NOMO-1 treated with DMSO at 0.1 percent for 48 hours (cell line): ENCODE measurements at regions not wholly inside any gene's neighbourhood (a gene's known extent, or its start where the extent isn't known, plus 50 kb on each side); places are given as distances from the start of the nearest gene placed in this dataset.
"Not testable (repeated sequence)": the region's sequence is repeated elsewhere in the genome, so short reads cannot be mapped to it uniquely, and the experiment has no call there.

Source experiments
- DNase-seq: peaks from one replicate; lab custom pipeline; 2025; ENCODE audit not compliant: unreplicated experiment; lab: John Stamatoyannopoulos, UW

DNA sequence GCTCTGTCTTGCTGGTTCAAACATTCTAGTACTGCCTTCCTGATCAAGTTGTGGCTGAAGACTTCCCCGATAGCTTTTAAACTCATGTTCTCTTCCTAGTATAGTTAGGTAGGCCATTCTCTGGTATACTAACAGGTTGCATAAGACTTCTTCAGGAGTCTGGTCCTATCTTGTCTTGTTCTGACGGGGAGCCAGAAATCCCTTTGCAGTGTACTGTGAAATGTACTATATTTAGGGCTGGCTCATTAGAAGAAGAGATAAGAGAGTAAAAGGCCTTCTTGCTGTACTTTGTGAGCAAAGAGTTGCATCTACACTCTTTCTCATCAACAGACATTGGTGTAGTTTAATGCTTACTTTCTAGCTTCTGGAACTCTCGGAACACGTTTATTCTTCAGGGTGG, 331.9 kb downstream of the NUP35 start:
- no peak for DNase-seq

DNA sequence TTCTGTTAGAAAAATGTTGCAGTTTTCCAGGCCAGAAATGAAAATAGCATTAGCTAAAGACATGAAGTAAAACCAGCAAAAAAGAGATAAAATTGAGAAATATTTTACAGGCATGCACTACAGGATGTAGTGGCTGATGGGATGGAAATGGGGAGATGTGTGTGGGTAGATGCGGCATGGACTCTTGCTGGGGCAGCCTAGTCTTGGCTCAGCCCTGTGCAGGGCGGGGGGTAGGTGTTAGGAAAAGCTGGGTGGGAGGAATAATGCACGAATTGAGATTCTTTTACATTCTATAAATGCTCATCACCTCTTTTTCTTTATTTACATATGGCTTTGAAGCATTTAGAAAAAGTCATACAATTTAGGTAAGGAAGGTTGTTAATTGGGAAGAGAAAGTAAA, 334.2 kb downstream of the NUP35 start:
- no peak for DNase-seq

DNA sequence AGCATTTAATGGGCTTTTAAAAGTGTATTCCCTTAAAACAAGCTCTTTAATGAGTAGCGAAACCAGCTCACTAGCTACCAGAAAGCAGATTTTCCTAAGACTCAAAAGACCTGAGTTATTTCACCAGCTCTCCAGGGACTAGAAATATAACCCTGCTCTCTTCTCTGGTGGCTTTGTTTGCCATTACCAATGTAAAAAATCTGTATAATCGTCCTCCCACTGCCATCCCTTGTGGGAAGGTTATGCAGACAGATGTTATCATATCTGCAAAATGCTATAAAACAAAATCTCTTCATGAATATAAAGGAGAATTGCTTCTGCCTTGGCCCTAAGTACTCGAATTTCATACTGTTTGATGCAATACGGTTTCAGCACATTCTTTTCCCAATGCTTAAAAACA, 335.2 kb downstream of the NUP35 start:
- DNase-seq: no peak

DNA sequence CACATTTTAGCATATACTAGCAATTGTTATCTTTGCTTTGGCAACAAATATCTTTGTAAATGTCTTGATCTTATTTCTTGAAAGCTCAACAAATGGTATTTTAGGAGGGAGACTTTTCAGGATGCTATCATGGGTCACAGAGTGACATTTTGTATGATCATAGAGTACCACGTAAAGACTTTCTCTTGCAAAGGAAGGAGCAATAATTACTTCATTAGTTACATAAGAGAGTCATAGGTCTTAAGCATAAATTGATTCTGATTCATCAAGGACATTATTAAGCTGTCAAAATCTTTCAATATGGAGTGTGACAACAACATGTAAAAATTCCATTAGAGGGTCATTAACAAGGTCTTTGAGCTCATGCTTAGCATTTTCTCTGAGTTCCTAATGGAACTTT, 339.6 kb downstream of the NUP35 start:
- DNase-seq: no peak

DNA sequence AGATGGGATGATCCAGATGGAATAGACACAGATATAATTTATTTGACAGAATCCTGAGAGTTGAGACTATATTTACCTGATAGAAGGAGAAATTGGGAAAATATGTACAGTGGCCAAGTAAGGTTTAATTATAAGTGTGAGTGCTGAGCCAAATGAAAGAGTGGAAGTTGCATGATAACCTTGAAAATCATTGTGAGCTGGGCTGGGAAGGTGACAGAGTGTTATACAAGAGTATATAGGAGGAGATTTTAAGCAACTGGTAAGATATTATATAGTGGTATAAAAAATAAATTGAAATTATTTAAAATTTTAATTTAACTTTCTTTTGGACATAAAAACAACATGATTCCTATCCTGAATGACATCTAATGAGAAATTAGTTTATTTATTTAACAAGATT, 340.8 kb downstream of the NUP35 start:
- DNase-seq: no peak

DNA sequence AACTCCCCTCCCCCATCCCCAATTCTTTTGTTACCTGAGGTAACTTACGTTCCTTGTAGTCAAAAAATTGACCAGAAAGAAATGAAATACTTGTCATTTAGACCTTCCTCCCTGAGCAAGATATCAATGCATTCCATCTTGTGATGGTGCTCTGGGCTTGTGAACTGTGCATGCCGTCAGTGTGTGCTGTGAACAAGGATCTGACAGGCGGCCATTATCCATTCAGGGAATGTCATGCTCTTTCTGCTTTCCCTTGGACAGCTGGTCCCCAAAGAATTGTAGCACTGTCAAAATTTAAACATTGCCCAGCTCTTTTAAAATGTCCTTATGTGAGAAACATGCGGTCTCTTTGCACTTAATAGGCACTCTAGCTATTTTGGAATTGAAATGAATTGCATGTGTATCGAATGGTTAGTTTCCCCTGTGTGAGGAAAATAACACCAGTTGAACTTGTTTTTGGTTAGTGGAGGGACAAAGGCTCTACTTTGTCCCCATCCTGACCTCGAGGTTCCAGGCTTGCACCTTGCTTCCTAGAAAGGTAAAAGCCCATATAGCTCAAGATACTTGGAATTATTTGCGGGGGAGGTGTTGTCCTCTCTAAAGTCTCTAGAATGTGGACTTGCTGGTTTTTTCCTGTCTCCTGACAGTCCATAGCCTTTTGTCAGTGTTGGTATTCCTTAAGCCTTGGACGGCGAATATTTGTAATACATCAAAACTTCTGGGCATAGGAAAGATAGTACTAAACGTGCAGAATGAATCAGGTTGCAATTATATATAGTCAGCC, 350.9 kb downstream of the NUP35 start:
- no peak for DNase-seq

DNA sequence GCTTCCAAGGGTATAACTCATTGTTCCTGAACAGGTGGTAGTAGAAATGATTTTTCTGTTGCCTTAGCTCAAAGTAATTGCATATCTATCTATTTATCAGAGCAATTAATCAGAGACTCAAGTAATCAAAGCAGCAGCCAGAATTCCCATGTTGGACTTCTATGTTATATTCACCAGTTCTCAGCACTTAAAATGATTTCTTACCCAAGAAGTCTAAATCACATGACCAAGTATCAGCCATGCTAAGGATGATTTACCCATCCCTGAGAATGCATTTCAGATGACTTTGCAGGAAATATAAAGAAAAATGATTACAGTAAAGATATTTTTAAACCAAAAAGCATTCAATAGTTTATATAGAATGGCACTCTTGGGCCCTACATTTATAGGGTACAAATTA, 352.2 kb downstream of the NUP35 start:
- no peak for DNase-seq

DNA sequence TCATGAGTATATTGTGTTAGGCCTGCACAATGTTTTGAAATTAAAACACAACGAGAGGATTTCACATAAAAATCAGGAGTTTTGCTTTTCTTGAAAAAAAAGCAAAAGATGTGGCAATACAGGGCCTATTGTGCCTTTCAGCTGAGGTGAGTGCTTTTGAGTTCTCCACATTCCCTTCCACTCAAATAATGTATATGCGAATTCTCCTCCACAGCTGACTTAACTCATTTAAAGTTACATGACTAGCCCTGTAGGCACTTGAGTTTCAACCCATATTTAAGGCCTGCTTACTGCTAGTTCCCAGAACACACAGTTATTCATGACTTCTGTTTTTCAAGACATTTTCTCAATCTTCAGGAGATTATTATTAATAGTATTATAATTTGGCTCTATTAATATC, 353.1 kb downstream of the NUP35 start:
- DNase-seq: no peak

DNA sequence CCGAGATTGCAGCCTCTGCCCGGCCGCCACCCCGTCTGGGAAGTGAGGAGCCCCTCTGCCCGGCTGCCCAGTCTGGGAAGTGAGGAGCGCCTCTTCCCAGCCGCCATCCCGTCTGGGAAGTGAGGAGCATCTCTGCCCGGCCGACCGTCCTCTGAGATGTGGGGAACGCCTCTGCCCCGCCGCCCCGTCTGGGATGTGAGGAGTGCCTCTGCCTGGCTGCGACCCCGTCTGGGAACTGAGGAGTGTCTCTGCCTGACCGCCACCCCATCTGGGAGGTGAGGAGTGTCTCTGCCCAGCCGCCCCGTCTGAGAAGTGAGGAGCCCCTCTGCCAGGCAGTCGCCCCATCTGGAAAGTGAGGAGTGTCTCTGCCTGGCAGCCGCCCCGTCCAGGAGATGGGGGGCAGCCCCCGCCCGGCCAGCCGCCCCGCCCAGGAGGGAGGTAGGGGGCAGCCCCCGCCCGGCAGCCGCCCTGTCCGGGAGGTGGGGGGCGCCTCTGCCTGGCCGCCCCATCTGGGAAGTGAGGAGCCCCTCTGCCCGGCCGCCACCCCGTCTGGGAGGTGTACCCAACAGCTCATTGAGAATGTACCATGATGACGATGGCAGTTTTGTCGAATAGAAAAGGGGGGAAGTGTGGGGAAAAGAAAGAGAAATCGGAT, 354.8 kb downstream of the NUP35 start:
- DNase-seq: not testable (repeated sequence)

DNA sequence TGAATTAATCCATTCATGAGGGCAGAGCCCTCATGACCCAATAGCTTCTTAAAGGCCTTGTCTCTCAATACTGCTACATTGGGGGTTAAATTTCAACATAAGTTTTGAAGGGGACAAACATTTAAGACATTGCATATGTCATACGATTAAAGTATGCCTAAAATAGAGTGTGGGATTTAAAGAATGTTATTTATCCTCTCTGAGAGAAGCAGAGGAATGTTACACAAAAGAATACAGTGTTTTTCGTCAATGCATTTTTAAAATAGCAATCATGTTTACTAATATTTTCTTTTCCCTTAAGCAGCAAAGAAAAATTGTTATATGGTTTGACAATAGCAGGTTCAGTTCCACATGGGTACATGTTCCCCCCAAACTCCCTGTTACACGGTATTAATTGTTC, 363.1 kb downstream of the NUP35 start:
- DNase-seq: no peak

DNA sequence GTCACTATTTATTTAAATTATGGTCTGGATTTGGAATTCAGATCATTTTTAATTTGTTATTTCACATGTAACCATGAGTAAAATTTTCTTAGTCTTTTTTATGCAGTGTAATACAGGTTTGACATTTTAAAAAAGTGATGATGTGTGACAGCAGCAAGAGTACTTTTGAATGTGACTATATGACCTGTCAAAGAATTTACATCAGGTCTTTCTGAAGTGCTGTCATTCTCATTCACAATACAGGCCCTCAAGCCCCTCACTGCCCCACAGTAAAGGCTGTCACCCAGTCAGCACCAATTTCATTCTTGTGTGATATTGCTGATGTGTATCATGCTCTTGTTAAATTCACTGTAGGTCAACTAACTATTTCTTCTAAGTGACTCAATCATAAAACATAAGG, 364.2 kb downstream of the NUP35 start:
- no peak for DNase-seq

DNA sequence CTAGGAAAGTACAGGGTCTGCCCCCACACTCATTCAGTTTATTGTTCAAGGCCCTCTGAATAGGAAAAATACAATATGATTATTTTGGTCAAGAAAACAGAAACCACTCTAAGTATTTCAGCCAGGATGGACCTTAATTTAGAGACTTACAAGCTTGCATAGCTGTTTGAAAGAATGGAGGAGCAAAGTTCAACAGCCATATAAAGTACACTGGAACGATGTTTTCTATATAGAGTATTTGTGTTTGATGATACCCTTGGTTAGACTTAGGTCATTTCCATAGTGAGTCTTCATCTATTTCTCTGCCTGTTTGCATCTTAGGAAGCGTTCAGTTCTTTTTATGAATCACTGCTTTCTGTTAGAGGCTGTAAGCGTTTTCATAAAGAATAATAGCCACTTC, 366.2 kb downstream of the NUP35 start:
- DNase-seq: no peak

DNA sequence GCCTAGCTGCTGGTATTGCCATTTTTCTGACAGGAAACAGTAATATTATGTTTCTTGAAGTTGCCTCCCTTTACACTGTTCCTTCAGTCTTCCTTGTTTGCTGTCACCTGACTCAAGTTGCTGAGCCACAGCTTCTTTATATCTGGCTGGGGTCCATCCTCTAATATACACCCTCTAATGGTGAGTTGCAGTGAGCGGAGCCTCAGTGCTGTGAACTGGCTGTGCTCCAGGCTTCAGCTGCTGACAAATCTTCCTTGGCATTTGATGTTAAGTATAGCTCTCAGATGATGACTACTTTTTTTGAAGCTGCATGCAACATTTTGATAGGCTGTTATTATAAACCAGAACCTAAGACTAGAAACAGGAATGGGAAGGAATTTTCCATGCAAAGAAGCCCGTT, 366.7 kb downstream of the NUP35 start:
- DNase-seq: no peak

DNA sequence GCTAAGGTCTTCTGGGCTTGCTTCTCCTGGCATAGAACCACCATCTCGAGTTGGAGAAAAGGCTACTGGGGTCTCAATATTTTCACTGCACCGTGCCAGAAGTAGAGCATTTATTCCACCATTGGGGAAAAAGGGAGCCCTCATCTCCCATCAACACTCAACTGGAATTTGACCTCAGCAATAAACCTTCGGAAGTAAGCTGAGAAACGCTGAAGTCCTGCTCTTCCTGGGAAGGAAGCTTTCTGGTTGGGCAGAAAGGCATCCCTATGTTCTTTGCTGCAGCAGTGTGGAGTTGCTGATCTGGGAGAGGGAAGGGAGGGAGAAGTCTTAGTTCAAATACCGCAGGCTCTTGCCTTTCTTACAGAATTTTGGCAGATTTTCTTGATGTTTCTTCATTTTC, 368.8 kb downstream of the NUP35 start:
- DNase-seq: no peak

DNA sequence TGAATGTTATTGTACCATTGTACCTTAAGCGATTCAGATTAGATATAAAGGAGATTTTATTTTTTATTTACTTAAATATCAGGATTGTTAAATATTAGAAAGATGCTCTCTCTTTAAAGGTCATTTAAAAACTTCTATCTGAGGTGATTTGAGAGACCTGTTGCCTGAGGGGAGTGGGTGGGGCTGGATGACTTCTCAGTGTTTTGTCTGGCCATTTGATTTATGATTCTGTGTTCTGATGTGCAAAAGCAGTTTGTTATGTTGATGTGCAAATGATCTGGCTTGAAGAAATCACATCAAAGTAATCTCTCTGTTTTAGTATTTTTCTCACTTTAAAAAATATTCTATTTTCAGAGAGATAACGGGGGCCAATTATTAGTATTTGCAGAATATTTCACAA, 370.8 kb downstream of the NUP35 start:
- no peak for DNase-seq

DNA sequence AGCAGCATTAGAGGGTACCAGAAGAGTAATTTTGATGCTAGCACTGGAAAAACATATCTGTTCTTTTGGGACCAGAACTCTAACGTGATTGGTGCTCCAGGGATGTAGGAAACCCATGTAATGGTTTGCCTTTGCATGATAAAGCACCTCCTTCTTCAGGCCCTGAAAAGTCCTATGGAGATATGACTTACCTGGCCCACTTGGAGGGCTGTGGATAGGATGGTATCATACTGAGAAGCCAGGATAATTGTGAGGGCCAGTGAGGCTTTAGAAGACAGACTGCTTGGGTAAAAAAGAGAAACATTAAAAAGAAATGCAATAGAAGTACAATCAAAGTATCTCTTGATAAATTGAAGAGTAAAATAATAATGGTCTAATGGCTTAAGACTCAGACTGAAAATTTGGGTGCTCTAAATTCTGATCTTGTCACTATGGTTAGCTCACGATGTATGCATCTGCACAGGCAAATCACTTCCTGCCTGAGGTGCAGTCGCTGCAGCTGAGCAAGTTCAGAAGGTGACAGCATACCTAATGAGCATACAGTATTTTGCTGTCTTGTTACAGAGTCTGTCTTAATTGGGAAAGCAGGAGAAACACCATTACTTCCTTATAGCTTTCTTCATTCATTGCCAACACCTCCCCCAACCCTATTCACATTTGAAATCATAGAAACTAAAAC, 371.5 kb downstream of the NUP35 start:
- no peak for DNase-seq

DNA sequence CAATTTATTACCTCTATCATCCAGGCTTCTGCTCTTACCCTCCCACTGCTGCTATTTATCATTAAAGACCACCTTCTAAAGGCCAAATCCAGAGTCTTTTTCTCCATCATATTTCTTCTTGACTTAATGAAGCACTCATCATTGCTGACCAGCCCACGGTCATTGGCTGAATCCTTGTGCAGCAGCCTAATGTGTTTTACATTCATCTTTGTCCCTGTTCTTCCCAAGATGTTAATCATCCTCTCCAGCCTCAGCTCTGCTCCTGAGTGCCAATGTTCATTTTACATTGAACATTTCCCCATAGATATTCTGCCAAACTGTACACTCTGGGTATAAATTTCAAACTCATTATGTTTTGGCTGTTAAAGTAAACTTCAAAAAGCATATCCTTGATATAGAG, 373.6 kb downstream of the NUP35 start:
- DNase-seq: no peak

DNA sequence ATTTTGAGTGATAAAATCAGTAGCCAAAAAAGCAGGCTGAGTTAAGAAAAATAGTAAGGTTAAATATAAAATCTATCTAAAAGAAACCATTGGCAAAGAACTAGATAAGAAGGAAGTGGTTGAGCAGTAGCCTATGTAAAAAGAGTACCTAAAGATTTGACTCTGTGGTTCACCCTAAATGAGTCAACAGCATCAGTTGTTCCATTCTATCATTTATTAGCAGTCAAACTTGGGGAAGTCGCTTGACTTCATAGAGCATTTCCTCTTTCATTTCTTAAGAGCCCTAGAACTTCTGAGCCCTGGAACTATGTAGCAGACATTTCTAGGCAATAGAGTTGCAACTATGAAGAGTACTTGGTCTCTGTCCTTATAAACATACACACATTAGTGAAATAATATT, 381.7 kb downstream of the NUP35 start:
- DNase-seq: no peak

DNA sequence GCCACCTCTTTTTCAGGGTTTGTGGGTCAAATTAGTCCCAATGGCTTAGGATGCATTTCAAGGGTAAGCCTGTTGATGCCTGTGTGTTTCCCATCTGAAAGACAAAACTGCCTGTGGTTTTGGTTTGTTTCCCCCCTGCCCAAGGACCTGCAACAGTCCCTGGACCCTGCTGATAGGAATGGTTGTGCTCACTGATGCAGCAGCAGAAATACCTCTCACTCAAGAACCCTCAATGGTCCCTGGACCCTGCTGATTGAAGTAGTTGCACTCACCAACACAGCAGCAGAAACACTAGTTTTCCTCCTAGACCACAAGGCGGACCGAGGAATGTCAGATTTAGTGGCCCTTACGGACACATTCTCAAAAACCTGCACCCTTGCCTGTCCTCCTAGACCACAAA, 386.9 kb downstream of the NUP35 start:
- DNase-seq: no peak

DNA sequence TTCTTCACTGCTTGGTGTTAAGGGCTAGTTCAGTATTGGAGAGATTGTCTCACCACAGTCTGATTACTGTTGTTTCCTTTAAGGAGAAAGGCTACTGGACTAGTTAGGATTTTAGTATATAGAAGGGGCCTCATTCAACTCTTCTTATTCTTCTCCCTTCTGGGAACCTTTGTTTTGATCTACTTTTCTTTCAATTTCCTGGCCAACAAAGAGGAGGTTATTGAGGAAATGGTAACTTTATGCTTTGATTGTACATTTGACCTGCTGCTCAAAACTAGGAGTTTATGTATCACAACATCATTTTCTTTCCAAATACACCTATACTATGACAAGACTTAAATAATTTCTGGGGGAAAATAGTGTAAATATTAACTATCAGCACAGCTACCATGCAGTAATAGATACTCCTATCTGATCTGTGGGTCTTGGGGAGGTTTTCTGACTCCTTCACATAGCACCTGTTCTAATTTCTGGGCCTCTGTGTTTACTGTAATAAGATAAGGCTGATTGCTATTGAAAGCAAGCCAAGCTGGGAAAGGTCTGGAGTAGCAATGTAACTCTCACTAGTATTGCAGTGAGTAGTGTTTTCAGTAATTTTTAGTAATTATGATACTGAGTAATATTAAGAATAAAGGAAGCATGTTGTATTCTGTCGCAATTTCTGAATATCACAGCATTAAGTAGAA, 395.3 kb downstream of the NUP35 start:
- no peak for DNase-seq

DNA sequence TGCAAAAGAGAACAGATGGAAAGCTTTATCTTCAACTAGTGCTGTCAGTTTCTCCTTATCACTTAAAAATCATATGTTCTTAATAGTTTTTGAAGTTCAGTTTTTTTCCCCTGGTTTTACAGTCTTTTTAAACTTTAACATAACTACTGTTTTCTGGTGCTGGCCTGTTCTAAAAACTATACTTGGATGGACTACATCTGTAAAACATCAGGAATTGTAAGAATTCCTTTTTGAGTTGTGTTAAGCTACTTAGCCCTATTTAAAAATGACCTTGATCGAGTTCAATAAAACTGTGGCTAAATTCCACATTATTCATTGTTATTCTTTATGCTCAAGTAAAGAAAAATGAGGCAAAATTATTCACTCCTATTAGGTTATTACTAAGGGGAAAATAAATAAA, 397.7 kb downstream of the NUP35 start:
- DNase-seq: no peak
